PC-3 (cell line): ENCODE measurements at regions not wholly inside any gene's neighbourhood (a gene's known extent, or its start where the extent isn't known, plus 50 kb on each side); places are given as distances from the start of the nearest gene placed in this dataset.

Experiments
- ATAC-seq: fragments of 200-7000 bp; cut with Tn5 transposase; 2 replicates; pipeline ENCODE4 v1.9.1; 2020; ENCODE audit warnings: mild to moderate bottlenecking, moderate library complexity
- BruUV-seq: library from RNA; stranded (reverse); fragments of 400-500 nt; replicated peaks from 2 replicates; lab custom pipeline; 2021; lab: Mats Ljungman, UMichigan
- CTCF ChIA-PET: fragments of 300-600 bp; sonication (Branson Sonifier 250); formaldehyde crosslinking; loops from one replicate; lab custom pipeline; 2022; ENCODE audit warnings: antibody characterized with exemption; lab: Charles Lee
- POLR2A ChIA-PET: fragments of 300-600 bp; sonication (Branson Sonifier 250); formaldehyde crosslinking; loops from one replicate; lab custom pipeline; 2022; ENCODE audit warnings: antibody characterized with exemption; ENCODE audit not compliant: unreplicated experiment; lab: Charles Lee
- DNase-seq: peaks from one replicate; pipeline ENCODE4 v3.0.0-alpha.2; 2015
- H2AFZ ChIP-seq: fragments of 300-600 bp; sonication (generic); 2 replicates; pipeline ENCODE4 v1.6.0; 2016; ENCODE audit warnings: antibody characterized with exemption, low read length
- H3F3A ChIP-seq: fragments of 300-600 bp; sonication (generic); one replicate; pipeline ENCODE4 v1.6.0; 2017; ENCODE audit warnings: antibody characterized with exemption, low read length, control low read depth, mild to moderate bottlenecking; ENCODE audit not compliant: unreplicated experiment
- H3K27ac ChIP-seq: fragments of 300-600 bp; sonication (generic); 2 replicates; pipeline ENCODE4 v1.5.1; 2016; ENCODE audit warnings: mild to moderate bottlenecking, low read length
- H3K27me3 ChIP-seq: fragments of 300-600 bp; sonication (generic); 2 replicates; pipeline ENCODE4 v1.6.1; 2016; ENCODE audit warnings: low read length, mixed read lengths
- H3K36me3 ChIP-seq: fragments of 300-600 bp; sonication (generic); 2 replicates; pipeline ENCODE4 v1.6.1; 2016; ENCODE audit warnings: low read depth, mixed run types, low read length, mixed read lengths
- H3K4me1 ChIP-seq: fragments of 300-600 bp; sonication (generic); 2 replicates; pipeline ENCODE4 v1.5.1; 2016; ENCODE audit warnings: low read length; ENCODE audit not compliant: insufficient read depth
- H3K4me2 ChIP-seq: fragments of 300-600 bp; sonication (generic); 2 replicates; pipeline ENCODE4 v1.6.0; 2016; ENCODE audit warnings: low read length
- H3K4me3 ChIP-seq: fragments of 300-600 bp; sonication (generic); 2 replicates; pipeline ENCODE4 v1.5.1; 2016; ENCODE audit warnings: mild to moderate bottlenecking, low read length, mixed read lengths
- H3K79me2 ChIP-seq: fragments of 300-600 bp; sonication (generic); 2 replicates; pipeline ENCODE4 v1.6.1; 2017; ENCODE audit warnings: low read length, mixed read lengths
- H3K9ac ChIP-seq: fragments of 300-600 bp; sonication (generic); 2 replicates; pipeline ENCODE4 v1.6.0; 2016; ENCODE audit warnings: mild to moderate bottlenecking, low read length
- H3K9me2 ChIP-seq: fragments of 300-600 bp; sonication (generic); replicated peaks from 2 replicates; pipeline ENCODE4 v1.6.1; 2016; ENCODE audit warnings: mixed run types, low read length, mixed read lengths
- H3K9me3 ChIP-seq: fragments of 300-600 bp; sonication (generic); 2 replicates; pipeline ENCODE4 v1.6.1; 2016; ENCODE audit warnings: low read length, mixed read lengths
- H4K20me1 ChIP-seq: fragments of 300-600 bp; sonication (generic); 2 replicates; pipeline ENCODE4 v1.6.1; 2016; ENCODE audit warnings: low read length, mixed read lengths
- EZH2 ChIP-seq: fragments of 300-600 bp; sonication (generic); IDR thresholded peaks from one replicate; pipeline ENCODE4 v1.6.1; 2017; ENCODE audit warnings: antibody characterized with exemption, mild to moderate bottlenecking, low read length; ENCODE audit not compliant: unreplicated experiment
- EZH2phosphoT487 ChIP-seq: fragments of 300-600 bp; sonication (generic); IDR thresholded peaks from 2 replicates; pipeline ENCODE4 v1.6.1; 2018; ENCODE audit warnings: mild to moderate bottlenecking, antibody characterized with exemption, low read length, borderline replicate concordance
- intact Hi-C: fragments of 100-400 bp; cut with micrococcal nuclease; formaldehyde crosslinking; loops from 2 replicates; pipeline ENCODE4 v1.9.0; 2023
- TF ChIP-seq, protein P1 (sequence below): fragments of 300-600 bp; sonication (generic); conservative IDR thresholded peaks from 2 replicates; pipeline ENCODE4 v1.5.1; 2017; ENCODE audit warnings: antibody characterized with exemption, low read depth, mild to moderate bottlenecking, low read length

- no peak overlapping the region for H3K9ac ChIP-seq
- POLR2A ChIA-PET: no interaction called here
- no peaks in the 10 kb centered on the region for H3K4me1 ChIP-seq
- DNase-seq (no peak), ATAC-seq (no peak)
- H3K79me2 ChIP-seq: no peaks in the 10 kb centered on the region
- H3K27ac ChIP-seq: no peak overlapping the region
- TF ChIP-seq EZH2: no peak
- TF ChIP-seq EZH2phosphoT487: no peak
- TF ChIP-seq, protein P1, sequence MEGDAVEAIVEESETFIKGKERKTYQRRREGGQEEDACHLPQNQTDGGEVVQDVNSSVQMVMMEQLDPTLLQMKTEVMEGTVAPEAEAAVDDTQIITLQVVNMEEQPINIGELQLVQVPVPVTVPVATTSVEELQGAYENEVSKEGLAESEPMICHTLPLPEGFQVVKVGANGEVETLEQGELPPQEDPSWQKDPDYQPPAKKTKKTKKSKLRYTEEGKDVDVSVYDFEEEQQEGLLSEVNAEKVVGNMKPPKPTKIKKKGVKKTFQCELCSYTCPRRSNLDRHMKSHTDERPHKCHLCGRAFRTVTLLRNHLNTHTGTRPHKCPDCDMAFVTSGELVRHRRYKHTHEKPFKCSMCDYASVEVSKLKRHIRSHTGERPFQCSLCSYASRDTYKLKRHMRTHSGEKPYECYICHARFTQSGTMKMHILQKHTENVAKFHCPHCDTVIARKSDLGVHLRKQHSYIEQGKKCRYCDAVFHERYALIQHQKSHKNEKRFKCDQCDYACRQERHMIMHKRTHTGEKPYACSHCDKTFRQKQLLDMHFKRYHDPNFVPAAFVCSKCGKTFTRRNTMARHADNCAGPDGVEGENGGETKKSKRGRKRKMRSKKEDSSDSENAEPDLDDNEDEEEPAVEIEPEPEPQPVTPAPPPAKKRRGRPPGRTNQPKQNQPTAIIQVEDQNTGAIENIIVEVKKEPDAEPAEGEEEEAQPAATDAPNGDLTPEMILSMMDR: no peak
- CTCF ChIA-PET: no interaction called here
- H3K27me3 ChIP-seq: no peaks in the 10 kb centered on the region
- H3K36me3 ChIP-seq: no peaks in the 10 kb centered on the region
- no peaks in the 10 kb centered on the region for H3K9me3 ChIP-seq
- H3K4me3 ChIP-seq: no peak overlapping the region
- no peaks in the 10 kb centered on the region for H3K9me2 ChIP-seq
- no peak overlapping the region for H2AFZ ChIP-seq
- intact Hi-C loops: no loop called here
- H3K4me2 ChIP-seq: no peak overlapping the region
- H4K20me1 ChIP-seq: no peaks in the 10 kb centered on the region
- H3F3A ChIP-seq: no peaks in the 10 kb centered on the region
- no TSS peak for BruUV-seq
Observed at GRCh38 chr3:31093606-31094005, 199.1 kb upstream of the GADL1 start.

GRCh38 chr3:31094048-31094447 lies 199.6 kb upstream of the GADL1 start:
- DNase-seq (no peak), ATAC-seq (no peak)
- Histone ChIP-seq H3K27me3 (no peaks in the 10 kb centered on the region), H4K20me1 (no peaks in the 10 kb centered on the region), H3K9ac (no peak overlapping the region), H3F3A (no peaks in the 10 kb centered on the region), H3K27ac (no peak overlapping the region), H2AFZ (no peak overlapping the region), H3K4me3 (no peak overlapping the region), H3K9me3 (no peaks in the 10 kb centered on the region), H3K4me1 (no peaks in the 10 kb centered on the region), H3K4me2 (no peak overlapping the region), H3K9me2 (no peaks in the 10 kb centered on the region), H3K36me3 (no peaks in the 10 kb centered on the region), H3K79me2 (no peaks in the 10 kb centered on the region)
- POLR2A ChIA-PET: no interaction called here
- no TSS peak for BruUV-seq
- no peak for TF ChIP-seq EZH2phosphoT487
- TF ChIP-seq, protein P1: no peak
- TF ChIP-seq EZH2: no peak
- CTCF ChIA-PET: no interaction called here
- intact Hi-C loops: no loop called here

- no peak for ATAC-seq
- TF ChIP-seq, protein P1: no peak
- TF ChIP-seq EZH2phosphoT487: no peak
- TF ChIP-seq EZH2: no peak
- intact Hi-C loops: no loop called here
Observed at GRCh38 chr3:31095255-31095654, 200.8 kb upstream of the GADL1 start.

More at GRCh38 chr3:31095255-31095654, 200.8 kb upstream of the GADL1 start:
- no peak for DNase-seq
- Histone ChIP-seq H3K9me2 (no peaks in the 10 kb centered on the region), H3K9me3 (no peaks in the 10 kb centered on the region), H2AFZ (no peak overlapping the region), H3K4me3 (no peak overlapping the region), H3F3A (no peaks in the 10 kb centered on the region), H3K27ac (no peak overlapping the region), H3K4me2 (no peak overlapping the region), H3K36me3 (no peaks in the 10 kb centered on the region), H4K20me1 (no peaks in the 10 kb centered on the region), H3K27me3 (no peaks in the 10 kb centered on the region), H3K9ac (no peak overlapping the region), H3K79me2 (no peaks in the 10 kb centered on the region), H3K4me1 (no peaks in the 10 kb centered on the region)
- POLR2A ChIA-PET: no interaction called here
- BruUV-seq: no TSS peak
- CTCF ChIA-PET: interaction anchor here (0.6 kb wide), 1 partner anchor 516 kb away, joined by 3 read pairs; no protein-coding TSS in a partner anchor
